HG03039 (cell line): ENCODE measurements at regions not wholly inside any gene's neighbourhood (a gene's known extent, or its start where the extent isn't known, plus 50 kb on each side); places are given as distances from the start of the nearest gene placed in this dataset.
"Not testable (repeated sequence)": the region's sequence is repeated elsewhere in the genome, so short reads cannot be mapped to it uniquely, and the experiment has no call there.

Experiments
- ATAC-seq: cut with Tn5 transposase; IDR thresholded peaks from one replicate; pipeline ENCODE4 v1.9.1; 2021; ENCODE audit warnings: mild to moderate bottlenecking, moderate library complexity; ENCODE audit not compliant: unreplicated experiment

DNA sequence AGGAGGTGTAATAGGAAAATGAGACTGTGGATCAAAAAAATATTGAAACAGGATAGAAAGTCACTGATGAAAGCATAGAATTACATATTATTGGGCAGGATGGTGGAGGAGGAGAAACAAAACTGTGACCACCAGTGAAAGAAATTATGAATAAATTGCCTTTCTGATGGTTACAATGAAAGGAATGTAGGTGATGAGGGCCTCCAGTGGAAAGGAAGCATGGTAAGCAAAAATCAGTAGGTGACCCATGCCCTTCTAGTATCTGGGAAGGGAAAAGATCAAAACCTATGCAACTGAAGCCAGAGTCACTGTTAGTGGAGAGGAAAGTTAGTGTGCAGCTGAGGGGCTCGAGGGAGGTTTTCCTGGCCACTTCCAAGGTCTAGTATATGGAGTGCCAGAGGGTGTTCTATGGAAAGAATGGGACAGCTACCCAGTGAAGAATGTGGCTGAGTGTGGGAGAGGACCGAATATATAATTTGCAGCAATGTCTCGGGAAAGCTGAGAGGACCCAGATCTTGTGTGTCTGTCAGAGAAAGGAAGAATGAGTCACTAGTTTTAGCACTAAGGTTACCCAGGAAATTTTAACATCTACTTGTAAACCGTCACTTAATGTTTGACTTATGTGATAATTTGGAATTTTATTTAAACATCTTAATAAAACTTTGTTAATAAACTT lies 146.2 kb downstream of the NFKBIZ start:
- ATAC-seq = no peak

DNA sequence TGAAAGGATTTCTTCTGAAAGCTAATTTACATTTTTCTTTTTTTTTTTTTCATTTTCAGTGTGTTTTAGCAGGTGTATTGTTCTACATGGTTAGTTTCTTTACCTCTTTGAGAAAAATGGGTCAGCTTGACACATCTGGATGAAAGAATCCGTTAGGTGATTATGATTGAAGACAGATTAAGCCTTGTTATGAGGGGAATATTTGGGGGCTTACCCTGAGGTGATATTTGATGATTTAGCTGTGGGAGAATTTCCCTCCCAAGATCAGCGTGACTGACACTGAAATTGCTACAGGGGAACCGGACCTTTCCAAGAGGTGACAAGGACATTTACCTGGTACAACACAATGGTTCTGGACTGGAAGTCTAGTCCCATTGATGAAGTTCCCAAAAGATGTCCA lies 147.5 kb downstream of the NFKBIZ start:
- no peak for ATAC-seq

DNA sequence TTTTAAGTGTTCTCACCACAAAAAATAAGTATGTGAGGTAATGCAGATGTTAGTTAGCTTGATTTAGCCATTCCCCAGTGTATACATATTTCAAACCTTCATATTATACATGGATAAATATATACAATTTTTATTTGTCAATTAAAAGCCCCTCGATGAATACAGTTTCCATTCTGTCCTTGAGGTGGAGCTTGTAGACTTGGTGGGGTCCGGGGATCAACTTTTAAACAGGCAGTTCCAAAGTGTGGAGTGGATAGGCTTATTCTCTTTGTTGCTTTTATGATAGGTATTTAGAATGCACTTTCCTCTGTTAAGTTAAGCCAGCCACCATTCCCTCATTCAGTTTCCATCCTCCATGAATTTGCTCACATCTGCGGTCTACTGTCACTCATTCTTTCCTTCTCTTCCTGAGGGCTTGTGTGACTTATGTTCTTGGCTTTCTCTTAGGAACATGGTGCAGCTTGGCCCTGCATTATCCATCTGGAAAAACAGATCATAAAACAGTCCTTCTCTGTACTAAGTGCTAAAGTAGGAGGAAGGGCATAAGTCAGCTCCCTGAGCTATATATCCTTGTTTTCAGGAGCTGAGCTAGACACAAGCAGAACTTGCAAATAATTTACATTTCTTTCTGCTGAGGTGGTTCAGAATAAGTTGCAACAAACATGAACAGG lies 149.1 kb downstream of the NFKBIZ start:
- ATAC-seq = no peak

DNA sequence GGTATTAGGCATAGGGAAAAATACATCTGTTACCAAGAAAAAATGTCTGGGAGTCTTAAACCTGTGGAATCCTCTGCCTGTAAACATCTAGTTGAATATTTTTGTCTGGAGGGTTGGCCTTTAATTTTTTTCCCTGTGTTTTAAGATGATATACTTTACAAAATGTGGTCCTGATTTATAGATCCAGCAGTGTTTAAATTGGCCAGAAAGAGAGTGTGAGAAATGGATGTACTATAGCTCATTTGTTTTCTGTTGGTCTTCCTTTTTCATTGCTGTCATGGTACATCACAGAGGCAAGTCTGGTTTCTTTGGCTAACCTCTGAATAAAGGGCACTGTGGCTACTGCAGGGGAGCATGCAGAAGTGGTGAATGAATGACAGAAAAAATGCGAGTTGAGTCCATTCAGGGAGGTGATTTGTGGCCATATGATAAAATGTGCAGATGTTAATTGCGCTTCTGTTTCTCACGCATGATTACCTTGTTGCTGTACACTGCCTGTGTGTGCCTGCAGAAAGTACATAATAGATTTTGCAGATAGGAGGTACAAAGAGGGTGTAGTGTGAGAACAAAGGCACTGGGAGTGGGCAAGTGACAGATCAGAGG lies 150.0 kb downstream of the NFKBIZ start:
- no peak for ATAC-seq

DNA sequence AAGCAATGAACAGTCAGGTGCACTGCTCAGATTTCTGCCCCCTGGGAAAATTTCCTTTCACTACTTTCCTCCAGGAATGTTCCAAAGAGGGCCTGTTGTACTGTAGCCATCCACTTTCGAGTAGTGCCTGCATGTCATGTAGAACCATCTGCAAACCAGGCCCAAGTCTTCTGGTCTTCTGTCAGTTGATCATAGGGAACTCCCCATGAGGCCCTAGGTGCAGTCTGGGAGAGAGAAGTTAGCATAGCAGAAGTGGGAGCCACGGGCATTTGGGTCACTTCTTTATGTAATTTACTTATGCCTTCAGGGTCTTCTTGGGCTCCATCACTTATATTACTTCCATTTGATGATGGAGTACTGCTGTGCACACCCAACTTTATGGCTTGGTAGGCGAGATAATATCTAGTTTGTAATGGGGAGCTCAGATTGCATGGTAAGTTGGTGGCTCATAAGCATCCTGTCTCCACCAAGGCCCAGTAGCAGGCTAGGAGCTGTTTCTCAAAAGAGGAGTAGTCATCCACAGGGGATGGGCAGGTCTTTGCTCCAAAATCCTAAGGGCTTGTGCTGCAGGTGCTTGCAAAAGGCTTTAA lies 151.4 kb downstream of the NFKBIZ start:
- no peak for ATAC-seq

DNA sequence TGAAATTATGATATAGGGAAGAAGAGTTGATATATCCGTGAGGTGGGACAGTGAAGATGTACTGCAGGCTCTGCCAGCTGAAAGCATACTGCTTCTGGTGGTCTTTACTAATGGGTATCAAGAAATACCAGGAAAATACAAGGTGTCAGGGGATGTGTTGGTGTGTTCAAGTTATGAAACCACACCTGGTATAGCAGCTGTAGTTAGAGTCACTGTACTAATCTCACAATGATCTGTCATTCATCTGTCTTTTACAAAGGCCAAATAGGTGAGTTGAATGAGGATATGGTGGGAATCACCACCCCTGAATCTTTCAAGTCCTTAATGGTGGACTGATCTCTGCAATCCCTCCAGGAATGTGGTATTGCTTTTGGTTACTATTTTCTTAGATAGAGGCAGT lies 152.7 kb downstream of the NFKBIZ start:
- ATAC-seq = no peak

DNA sequence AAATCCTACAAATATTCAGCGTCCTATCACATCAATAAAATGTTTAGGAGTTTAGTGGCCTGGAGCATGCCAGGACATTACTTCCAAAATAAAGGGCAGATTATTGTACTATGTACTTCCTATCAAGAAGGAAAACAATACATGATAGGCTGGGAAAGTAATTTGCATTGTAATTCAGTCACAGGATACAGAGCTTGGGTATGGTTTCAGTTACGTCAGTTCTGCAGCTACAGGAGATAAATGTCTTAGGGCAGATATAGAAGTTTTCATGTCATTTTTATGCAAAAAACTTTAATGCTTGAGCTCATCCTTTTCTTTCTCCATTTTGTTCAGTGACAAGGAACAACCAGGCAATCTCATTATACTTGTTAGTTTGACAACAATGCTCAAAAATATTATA lies 155.2 kb downstream of the NFKBIZ start:
- no peak for ATAC-seq

DNA sequence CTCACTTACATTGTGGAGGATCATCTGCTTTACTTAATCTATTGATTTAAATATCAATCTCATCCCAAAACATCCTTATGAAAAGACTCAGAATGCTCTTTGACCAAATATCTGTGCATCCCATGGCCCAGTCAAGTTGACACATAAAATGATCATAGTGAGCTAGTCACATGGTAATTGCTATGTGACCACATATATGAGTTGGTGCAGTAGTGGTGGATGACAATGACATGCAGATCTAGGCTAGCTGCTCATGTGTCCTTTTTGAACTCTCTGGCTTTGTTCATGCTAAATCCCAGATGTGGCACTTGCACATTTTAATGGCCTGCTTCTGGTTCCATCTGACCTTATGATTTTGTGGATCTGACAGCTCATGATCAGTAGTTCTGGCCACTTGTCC lies 156.2 kb downstream of the NFKBIZ start:
- ATAC-seq = no peak

DNA sequence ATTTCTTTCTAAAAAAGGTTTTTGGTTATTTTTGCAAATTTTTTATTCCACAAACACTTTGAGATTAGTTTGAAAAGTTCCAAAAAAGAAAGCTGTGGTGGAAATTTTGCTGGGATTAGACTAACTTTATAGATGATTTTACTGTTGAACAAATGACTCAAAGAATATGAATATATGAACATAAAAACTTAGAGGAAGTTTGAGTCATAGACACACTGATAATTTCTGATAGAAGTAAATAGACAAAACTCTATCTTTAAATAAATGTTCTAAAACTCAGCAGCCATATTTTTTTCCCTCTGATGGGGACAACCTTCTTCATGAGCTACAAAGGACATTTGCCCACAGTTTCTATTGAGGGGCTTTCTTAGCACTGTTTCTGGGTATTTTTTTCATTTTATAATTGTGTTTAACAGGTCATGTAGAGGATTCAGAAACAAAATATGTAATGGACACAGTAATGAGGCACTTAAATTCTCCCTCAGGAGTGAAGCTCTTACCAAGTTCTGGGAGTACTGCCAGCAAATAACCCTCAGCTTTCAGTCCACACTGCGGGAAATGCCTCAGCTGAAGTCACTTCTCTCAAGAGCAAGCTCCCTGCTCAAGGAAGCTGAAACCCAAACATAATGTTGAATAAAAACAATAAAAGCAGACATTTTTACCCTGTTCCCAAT lies 157.6 kb downstream of the NFKBIZ start:
- ATAC-seq = no peak

DNA sequence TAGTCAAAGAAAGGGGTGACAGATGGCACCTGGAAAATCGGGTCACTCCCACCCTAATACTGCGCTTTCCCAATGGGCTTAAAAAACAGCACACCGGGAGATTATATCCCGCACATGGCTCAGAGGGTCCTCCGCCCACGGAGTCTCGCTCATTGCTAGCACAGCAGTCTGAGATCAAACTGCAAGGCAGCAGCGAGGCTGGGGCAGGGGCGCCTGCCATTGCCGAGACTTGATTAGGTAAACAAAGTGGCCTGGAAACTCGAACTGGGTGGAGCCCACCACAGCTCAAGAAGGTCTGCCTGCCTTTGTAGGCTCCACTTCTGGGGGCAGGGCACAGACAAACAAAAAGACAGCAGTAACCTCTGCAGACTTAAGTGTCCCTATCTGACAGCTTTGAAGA lies 159.1 kb downstream of the NFKBIZ start:
- ATAC-seq = not testable (repeated sequence)

DNA sequence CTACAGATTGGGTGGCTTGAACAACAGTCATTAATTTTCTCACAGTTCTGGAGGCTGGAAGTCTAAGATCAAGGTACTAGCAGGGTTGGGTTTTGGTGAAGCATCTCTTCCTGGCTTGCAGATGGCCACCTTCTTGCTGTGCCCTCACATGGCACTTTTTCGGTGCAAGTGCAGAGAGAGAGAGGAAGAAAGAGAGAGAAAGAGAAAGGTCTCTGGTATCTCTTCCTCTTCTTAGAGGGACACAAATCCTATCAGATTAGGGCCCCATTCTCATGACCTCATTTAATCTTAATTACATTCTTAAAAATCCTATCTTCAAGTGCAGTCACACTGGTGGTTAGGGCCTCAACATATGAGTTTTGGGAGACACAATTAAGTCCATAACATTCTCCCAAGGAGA lies 167.1 kb downstream of the NFKBIZ start:
- no peak for ATAC-seq

DNA sequence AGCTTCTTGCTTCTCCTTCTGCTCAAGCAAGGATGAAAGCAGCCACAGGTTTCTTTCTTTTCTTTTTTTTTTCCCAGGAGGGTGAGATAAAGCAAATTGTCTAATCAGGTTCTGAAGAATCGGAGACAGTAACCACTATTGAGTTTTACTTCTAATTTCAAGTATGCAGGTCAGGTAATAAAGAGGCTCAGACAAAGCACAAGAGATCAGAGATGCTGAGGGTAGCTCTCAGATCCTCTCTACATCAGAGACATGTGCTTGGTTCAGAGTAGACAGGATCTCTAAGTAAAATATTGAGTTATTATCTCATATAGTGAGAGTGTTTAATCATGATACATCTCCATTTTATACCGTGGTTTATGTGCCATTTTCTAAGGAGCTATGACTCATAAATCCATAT lies 168.5 kb downstream of the NFKBIZ start:
- no peak for ATAC-seq

DNA sequence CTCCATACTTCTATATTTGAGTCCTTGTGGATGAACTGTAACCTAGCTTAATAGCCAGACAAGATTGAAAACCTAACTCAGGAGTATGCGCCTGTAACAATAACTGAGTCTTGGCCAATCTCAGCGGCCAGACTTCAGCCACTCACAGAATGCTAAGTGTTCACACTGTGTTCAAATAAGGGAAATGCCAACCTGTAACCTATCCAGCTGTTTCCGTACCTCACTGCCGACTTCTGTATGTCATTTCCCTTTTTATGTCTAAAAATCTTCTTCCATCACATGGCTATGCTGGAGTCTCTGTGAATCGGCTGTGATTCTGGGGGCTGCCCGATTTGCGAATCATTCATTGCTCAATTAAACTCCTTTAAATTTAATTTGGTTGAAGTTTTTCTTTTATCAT lies 169.2 kb downstream of the NFKBIZ start:
- ATAC-seq = no peak

DNA sequence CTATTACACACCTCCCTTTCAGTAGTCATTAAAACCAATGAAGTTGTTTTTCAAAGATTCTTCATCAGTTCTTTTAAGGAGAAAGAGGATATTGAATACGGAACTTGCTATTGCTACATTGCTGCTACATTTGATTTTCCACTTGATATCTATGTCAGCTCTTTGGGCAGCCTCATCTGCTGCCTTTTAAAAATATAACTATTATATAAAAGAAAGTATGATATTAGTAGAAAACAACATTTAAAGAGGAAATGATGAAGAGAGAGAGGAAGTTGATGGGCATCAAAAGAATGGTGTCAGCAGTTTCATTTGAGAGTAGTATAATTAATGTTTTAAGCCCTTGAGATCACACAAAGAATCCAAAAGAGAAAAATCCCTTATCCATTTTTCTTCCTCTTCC lies 171.4 kb downstream of the NFKBIZ start:
- ATAC-seq = no peak

DNA sequence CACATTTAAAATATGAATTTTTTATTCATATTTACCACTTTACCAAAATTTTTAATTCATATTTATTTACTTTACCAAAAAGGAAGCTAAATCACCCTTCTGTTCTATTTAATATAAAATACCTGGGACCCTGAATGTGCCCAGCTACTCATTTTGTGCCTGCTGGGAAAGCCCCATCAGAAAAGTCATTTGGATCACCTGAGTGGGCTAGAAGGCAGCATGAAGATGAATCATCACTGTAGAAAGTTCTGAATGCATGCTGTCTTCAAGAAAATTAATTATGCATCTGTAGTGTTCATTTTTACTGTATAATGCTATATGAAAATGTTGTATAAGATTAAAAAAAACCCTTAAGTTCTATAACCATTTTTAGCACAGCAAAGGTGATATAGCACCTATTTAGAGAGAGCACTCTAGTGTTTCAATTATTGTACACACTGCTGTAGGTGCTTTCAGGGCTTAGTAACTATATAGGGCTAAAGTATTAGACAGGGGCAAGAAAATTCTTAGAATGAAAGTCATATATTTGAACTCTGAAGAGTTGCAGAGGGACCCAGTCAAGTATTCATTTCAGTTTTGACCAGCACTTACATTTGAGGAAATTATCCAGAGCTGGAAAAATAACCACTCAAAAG lies 175.1 kb downstream of the NFKBIZ start:
- peak; percentile 51 for ATAC-seq

DNA sequence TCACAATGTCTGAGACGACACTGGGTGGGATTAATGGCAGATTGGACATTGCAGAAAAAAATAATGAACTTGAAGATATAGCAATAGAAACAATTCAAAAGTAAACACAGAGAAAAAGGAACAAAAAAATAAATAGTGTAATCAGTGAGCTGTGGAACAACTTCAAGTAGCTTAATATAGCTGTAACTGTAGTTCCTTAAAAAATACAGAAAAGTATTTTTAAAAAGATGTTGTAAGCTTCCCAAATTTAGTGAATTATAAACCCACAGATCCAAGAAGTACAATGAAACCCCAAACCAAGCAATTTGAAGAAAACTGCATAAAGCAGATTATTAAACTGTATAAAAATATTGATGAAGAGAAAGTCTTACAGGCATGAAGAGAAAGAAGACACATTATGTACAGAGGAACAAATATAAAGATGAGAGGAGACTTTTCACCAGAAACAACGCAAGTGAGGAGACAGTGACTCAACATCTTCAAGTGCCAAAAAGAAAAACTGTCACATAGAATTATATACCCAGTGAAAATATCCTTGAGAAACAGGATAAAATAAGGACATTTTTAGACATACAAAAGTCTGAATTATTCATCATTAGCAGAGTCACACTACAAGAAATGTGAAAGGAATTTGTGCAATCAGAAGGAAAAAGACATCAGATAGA lies 176.4 kb downstream of the NFKBIZ start:
- no peak for ATAC-seq

DNA sequence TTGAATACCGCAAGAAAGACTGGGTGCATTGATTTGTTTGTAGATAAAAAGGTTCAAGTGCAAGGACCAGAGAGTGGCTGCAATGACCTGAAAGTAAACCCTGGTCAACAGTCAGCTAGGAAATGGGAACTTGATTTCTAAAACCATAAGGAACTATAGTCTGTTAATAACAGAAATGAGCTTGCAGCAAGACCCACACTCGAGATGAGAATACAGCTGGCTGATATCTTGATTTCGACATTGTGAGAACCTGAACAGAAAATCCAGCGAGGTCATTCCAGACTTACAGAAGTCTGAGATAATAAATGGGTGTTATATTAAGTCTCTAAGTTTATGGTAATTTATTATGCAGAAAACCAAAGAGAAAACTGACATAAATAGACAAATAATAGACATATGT lies 177.3 kb downstream of the NFKBIZ start:
- ATAC-seq = no peak

DNA sequence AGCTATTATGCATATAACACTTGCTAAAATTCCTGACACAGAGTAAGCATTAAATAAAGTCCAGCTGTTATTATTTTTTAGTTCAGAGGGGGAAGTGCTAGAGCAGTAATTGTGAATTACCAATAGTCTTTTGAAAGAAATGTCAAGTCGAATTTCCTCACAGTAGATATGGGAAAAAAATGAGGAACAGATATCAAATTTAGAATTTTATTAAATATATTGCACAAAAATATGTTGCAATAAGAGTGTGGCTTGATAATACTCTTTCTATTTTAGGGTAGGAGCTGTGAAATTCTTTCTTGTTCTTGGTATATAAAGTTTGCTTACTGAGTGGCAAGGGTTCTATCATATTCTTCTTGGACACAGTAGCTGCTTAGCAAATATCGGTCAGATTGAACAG lies 181.3 kb downstream of the NFKBIZ start:
- ATAC-seq = no peak

DNA sequence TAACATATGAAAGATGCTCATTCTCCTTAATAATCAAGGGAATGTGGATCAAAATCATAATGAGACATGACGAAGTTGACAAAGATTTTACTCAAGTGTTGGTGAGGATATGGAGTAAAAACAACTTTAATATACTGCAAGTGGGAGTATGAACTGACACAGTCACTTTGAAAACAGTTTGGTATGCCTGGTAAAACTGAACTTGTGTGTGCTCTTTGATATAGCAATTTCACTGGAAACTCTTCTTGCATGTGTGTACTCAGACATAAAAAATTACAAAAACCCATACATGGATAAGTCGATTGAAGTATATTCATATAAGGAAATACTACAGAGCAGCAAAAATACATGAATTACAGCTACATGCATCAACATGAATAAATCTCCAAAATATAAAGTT lies 182.5 kb downstream of the NFKBIZ start:
- ATAC-seq = no peak
